Uterus (tissue), 3 donors: ENCODE measurements at regions not wholly inside any gene's neighbourhood (a gene's known extent, or its start where the extent isn't known, plus 50 kb on each side); places are given as distances from the start of the nearest gene placed in this dataset.
"Not testable (repeated sequence)": the region's sequence is repeated elsewhere in the genome, so short reads cannot be mapped to it uniquely, and the experiment has no call there.

Source experiments
- DNase-seq, 2 donors: peaks; one replicate each; pipeline ENCODE4 v3.0.0-alpha.2; 2019 to 2020
- H3K27ac ChIP-seq, 2 donors: fragments of 200-600 bp; sonication (generic); 1 replicate in 1 of 2; 2 replicates in 1 of 2; pipeline ENCODE4 v1.5.1; 2016 to 2018
- H3K27me3 ChIP-seq, 2 donors: fragments of 200-600 bp; sonication (generic); one replicate each; pipeline ENCODE4 v1.5.1; 2018 to 2019; ENCODE audit warnings: control low read depth in 1 of 2
- H3K36me3 ChIP-seq, 2 donors: fragments of 200-600 bp; sonication (generic); one replicate each; pipeline ENCODE4 v1.5.1; 2019; ENCODE audit warnings: control low read depth in 1 of 2
- H3K4me1 ChIP-seq, 2 donors: fragments of 200-600 bp; sonication (generic); one replicate each; pipeline ENCODE4 v1.5.1; 2018 to 2019; ENCODE audit warnings: control low read depth in 1 of 2
- H3K4me3 ChIP-seq, 2 donors: fragments of 200-600 bp; sonication (generic); 1 replicate in 1 of 2; 2 replicates in 1 of 2; pipeline ENCODE4 v1.5.1; 2018 to 2019; ENCODE audit warnings: mild to moderate bottlenecking in 1 of 2
- H3K9me3 ChIP-seq, 2 donors: fragments of 200-600 bp; sonication (generic); one replicate each; pipeline ENCODE4 v1.5.1; 2019; ENCODE audit warnings: control low read depth in 1 of 2
- POLR2A ChIP-seq, 2 donors: fragments of 450-650 bp; IDR thresholded peaks; one replicate each; pipeline ENCODE4 v1.6.1; 2016; ENCODE audit warnings: antibody characterized with exemption in 2 of 2, mild to moderate bottlenecking in 1 of 2, moderate library complexity in 1 of 2
- intact Hi-C: fragments of 100-400 bp; cut with DNase I; formaldehyde crosslinking; loops from one replicate; pipeline ENCODE4 v1.15.1; 2023; ENCODE audit warnings: low total_unique reads
- TF ChIP-seq, protein P1 (sequence below), 4 experiments: fragments of 200-600 bp in 2 of 4; fragments of 450-650 bp in 2 of 4; sonication (generic) in 2 of 4; IDR thresholded peaks; one replicate each; pipeline ENCODE4 v1.5.1; 2016 to 2019; ENCODE audit warnings: antibody characterized with exemption in 4 of 4, mild to moderate bottlenecking in 2 of 4, moderate library complexity in 1 of 4
- donor health status: DM: yes; HTN: yes; CAD: no.

DNA sequence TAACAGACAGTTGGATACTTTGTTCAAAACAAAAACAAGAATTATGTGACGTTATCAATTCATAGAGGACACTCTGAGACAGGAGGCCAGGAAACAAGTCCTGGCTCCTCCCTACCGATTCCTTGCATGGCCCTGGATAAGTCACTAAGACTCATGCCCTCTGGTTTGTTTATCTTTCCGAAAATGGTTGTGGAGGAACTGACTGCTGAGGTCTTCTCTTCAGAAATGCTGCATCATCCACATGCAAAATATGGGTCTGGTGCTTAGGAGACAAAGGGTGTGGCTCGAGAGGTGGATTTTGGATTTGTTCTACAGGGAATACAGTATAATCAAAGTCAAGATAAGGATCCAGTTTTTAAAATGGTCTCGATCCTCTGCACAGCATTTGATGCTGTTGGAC lies 130.9 kb downstream of the RELL1 start:
- TF ChIP-seq, protein P1, sequence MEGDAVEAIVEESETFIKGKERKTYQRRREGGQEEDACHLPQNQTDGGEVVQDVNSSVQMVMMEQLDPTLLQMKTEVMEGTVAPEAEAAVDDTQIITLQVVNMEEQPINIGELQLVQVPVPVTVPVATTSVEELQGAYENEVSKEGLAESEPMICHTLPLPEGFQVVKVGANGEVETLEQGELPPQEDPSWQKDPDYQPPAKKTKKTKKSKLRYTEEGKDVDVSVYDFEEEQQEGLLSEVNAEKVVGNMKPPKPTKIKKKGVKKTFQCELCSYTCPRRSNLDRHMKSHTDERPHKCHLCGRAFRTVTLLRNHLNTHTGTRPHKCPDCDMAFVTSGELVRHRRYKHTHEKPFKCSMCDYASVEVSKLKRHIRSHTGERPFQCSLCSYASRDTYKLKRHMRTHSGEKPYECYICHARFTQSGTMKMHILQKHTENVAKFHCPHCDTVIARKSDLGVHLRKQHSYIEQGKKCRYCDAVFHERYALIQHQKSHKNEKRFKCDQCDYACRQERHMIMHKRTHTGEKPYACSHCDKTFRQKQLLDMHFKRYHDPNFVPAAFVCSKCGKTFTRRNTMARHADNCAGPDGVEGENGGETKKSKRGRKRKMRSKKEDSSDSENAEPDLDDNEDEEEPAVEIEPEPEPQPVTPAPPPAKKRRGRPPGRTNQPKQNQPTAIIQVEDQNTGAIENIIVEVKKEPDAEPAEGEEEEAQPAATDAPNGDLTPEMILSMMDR (IDR thresholded peaks at IDR 0.05) = no peak
- TF ChIP-seq POLR2A (IDR thresholded peaks at IDR 0.05) = no peak
- H3K36me3 ChIP-seq = no peaks in the 10 kb centered on the region
- intact Hi-C loops = no loop called here
- no peaks in the 10 kb centered on the region for H3K9me3 ChIP-seq
- no peak overlapping the region for H3K27ac ChIP-seq
- no peak for DNase-seq
- H3K4me1 ChIP-seq = no peaks in the 10 kb centered on the region
- H3K27me3 ChIP-seq = no peaks in the 10 kb centered on the region
- no peak overlapping the region for H3K4me3 ChIP-seq

DNA sequence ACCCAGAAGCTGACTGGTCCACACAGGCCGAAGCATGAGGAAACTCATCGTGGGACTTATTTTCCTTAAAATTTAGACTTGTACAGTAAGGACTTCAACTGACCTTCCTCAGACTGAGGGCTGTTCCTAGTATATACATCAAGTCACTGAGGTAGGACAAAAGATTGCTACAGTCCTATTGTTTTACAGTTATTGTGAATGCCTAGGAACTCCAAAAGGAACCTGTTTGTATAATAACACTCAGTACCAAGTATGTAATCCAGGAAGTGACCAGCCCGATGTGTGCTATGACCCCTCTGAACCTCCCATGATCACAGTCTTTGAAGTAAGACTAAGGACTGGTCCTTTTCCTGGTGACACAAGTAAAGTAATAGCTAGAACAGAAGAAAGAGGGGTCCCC lies 136.3 kb downstream of the RELL1 start:
- DNase-seq, H3K4me1 ChIP-seq, intact Hi-C loops, H3K27me3 ChIP-seq, H3K36me3 ChIP-seq, H3K9me3 ChIP-seq, H3K4me3 ChIP-seq, H3K27ac ChIP-seq: not testable (repeated sequence)

DNA sequence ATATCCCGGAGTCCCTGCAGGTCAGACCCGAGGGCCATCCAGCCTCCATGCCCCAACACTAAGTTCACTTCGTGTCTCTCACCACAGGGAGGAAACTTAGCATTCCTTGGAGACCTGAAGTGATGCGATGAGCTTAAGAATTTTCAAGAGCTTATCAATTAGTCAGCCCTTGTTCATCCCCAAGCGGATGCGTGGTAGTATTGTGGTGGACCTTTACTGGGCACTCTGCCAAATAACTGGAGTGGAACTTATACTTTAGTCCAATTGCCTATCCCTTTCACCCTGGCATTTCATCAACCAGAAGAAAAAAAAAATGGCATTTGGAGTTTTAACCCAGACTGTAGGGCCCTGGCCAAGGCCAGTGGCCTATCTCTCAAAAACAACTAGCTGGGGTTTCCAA lies 137.1 kb downstream of the RELL1 start:
- no peak overlapping the region for H3K27ac ChIP-seq
- no peak for DNase-seq
- no peak for TF ChIP-seq POLR2A (IDR thresholded peaks at IDR 0.05)
- TF ChIP-seq, protein P1 (IDR thresholded peaks at IDR 0.05) = no peak
- no peaks in the 10 kb centered on the region for H3K27me3 ChIP-seq
- no peaks in the 10 kb centered on the region for H3K9me3 ChIP-seq
- H3K4me1 ChIP-seq = no peaks in the 10 kb centered on the region
- H3K36me3 ChIP-seq = no peaks in the 10 kb centered on the region
- intact Hi-C loops = no loop called here
- H3K4me3 ChIP-seq = no peak overlapping the region

DNA sequence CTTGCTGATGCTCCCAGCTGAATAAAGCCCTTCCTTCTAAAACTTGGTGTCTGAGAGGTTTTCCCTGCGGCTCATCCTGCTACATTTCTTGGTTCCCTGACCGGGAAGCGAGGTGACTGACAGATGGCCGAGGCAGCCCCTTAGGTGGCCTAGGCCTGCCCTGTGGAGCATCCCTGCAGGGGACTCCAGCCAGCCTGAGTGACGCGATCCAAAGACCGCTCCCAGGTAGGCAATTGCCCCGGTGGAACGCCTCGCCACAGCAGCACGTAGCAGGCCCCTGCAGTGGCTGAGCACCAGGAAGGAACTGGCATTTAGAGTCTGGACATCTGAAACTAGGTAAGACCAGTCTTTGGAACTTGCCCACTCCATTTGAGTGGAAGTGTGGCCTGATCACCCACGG lies 139.6 kb downstream of the RELL1 start:
- DNase-seq = no peak
- Histone ChIP-seq H3K36me3 (no peaks in the 10 kb centered on the region), H3K4me3 (no peak overlapping the region), H3K9me3 (no peaks in the 10 kb centered on the region), H3K4me1 (no peaks in the 10 kb centered on the region), H3K27ac (no peak overlapping the region), H3K27me3 (no peaks in the 10 kb centered on the region)
- no peak for TF ChIP-seq POLR2A (IDR thresholded peaks at IDR 0.05)
- TF ChIP-seq, protein P1 (IDR thresholded peaks at IDR 0.05) = no peak
- intact Hi-C loops = no loop called here

DNA sequence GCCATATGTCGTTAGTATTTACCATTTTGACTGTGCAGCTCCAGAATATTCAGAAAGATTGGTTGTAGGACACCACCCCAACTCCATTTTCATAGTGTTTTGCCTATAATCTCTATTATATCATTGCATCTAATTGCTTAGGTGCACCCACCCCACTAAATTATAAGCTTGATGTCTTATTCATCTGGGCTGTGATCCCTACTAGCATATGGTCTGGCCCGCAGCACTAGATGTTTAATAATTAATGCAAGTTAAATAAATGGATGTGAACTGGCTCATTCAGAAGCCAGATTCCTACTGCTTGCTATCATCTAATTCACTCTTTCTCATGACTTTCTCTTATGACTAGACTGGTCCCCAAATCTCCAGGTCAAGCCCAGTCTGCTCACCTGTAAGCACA lies 143.5 kb downstream of the RELL1 start:
- H3K9me3 ChIP-seq = no peaks in the 10 kb centered on the region
- intact Hi-C loops = no loop called here
- no peak overlapping the region for H3K4me3 ChIP-seq
- TF ChIP-seq, protein P1 (IDR thresholded peaks at IDR 0.05) = no peak
- TF ChIP-seq POLR2A (IDR thresholded peaks at IDR 0.05) = no peak
- H3K36me3 ChIP-seq = no peaks in the 10 kb centered on the region
- H3K4me1 ChIP-seq = no peaks in the 10 kb centered on the region
- DNase-seq = no peak
- no peaks in the 10 kb centered on the region for H3K27me3 ChIP-seq
- no peak overlapping the region for H3K27ac ChIP-seq

DNA sequence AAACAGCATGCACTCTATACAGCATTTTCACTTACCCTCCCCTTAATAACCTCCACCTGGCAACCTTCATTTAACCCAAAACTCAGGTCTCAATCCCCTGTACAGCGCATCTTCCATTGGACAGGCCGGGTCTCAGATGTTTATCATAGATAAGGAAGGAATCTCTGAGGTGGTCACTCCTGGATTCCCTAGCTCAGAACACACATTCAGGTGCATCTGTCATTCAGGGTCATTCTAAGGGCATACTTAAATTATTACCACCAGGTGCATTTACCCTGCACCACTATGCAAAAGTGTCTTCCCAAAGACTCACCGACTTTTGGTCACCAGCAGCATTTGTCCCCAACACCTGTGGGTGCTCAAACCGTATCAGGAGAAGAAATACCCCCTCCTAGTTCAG lies 144.2 kb downstream of the RELL1 start:
- TF ChIP-seq, protein P1 (IDR thresholded peaks at IDR 0.05) = no peak
- no peak for TF ChIP-seq POLR2A (IDR thresholded peaks at IDR 0.05)
- no peaks in the 10 kb centered on the region for H3K9me3 ChIP-seq
- no peak overlapping the region for H3K4me3 ChIP-seq
- H3K27me3 ChIP-seq = no peaks in the 10 kb centered on the region
- H3K4me1 ChIP-seq = no peaks in the 10 kb centered on the region
- H3K36me3 ChIP-seq = no peaks in the 10 kb centered on the region
- intact Hi-C loops = no loop called here
- DNase-seq = no peak
- H3K27ac ChIP-seq = no peak overlapping the region
